ENCODE measurements at regions not wholly inside any gene's neighbourhood (a gene's known extent, or its start where the extent isn't known, plus 50 kb on each side); places are given as distances from the start of the nearest gene placed in this dataset.

- Histone ChIP-seq H3K4me3 (ENCODE audit: insufficient read depth, low read depth, low read length) (no peak overlapping the region), H3K4me1 (ENCODE audit: insufficient read depth, low read length) (no peaks in the 10 kb centered on the region), H4K20me1 (ENCODE audit: insufficient read depth, low read length) (no peaks in the 10 kb centered on the region), H3K36me3 (ENCODE audit: insufficient read depth, low read length) (no peaks in the 10 kb centered on the region), H3K9ac (ENCODE audit: low read length) (no peak overlapping the region), H3K9me3 (ENCODE audit: insufficient read depth, low read depth, low read length) (no peaks in the 10 kb centered on the region), H3K79me2 (ENCODE audit: insufficient read depth, low read length) (no peaks in the 10 kb centered on the region), H2AFZ (ENCODE audit: low read depth, low read length) (no peak overlapping the region), H3K4me2 (ENCODE audit: low read length) (no peak overlapping the region), H3K27me3 (ENCODE audit: insufficient read depth, low read length) (no peaks in the 10 kb centered on the region), H3K27ac (ENCODE audit: low read depth, low read length) (no peak overlapping the region)
- TF ChIP-seq CTCF (IDR thresholded peaks at IDR 0.05; ENCODE audit: insufficient read depth, low read depth, low read length) (no peak), EZH2 (IDR thresholded peaks at IDR 0.05; ENCODE audit: insufficient read depth, low read length) (no peak)
- no peak overlapping the region for H3K27ac Mint-ChIP-seq (ENCODE audit: unreplicated experiment)
- DNase-seq (ENCODE audit: low read depth) (no peak), FAIRE-seq (no peak)
- H3K27me3 Mint-ChIP-seq (ENCODE audit: low read depth, unreplicated experiment), result no peaks in the 10 kb centered on the region
- H3K9me3 Mint-ChIP-seq (ENCODE audit: unreplicated experiment), result no peaks in the 10 kb centered on the region
- no peaks in the 10 kb centered on the region for H3K36me3 Mint-ChIP-seq (ENCODE audit: low read depth, unreplicated experiment)
- peaks cover 3% of the 10 kb centered on the region for H3K4me1 Mint-ChIP-seq (ENCODE audit: low read depth, unreplicated experiment)
- H3K4me3 Mint-ChIP-seq (ENCODE audit: unreplicated experiment), result no peak overlapping the region
Measured at GRCh38 chr13:56670563-56670962, 470.2 kb upstream of the PRR20A start.

GRCh38 chr13:56681404-56681803, 459.3 kb upstream of the PRR20A start:
- no peaks in the 10 kb centered on the region for H3K27me3 Mint-ChIP-seq (ENCODE audit: low read depth, unreplicated experiment)
- TF ChIP-seq EZH2 (IDR thresholded peaks at IDR 0.05; ENCODE audit: insufficient read depth, low read length) (no peak), CTCF (IDR thresholded peaks at IDR 0.05; ENCODE audit: insufficient read depth, low read depth, low read length) (no peak)

GRCh38 chr13:56687131-56687530, 453.6 kb upstream of the PRR20A start:
- TF ChIP-seq CTCF (IDR thresholded peaks at IDR 0.05; ENCODE audit: insufficient read depth, low read depth, low read length), result no peak
- TF ChIP-seq EZH2 (IDR thresholded peaks at IDR 0.05; ENCODE audit: insufficient read depth, low read length), result no peak
- Histone ChIP-seq H3K9me3 (ENCODE audit: insufficient read depth, low read depth, low read length) (no peaks in the 10 kb centered on the region), H3K9ac (ENCODE audit: low read length) (no peak overlapping the region), H3K36me3 (ENCODE audit: insufficient read depth, low read length) (no peaks in the 10 kb centered on the region), H3K27me3 (ENCODE audit: insufficient read depth, low read length) (no peaks in the 10 kb centered on the region), H3K4me3 (ENCODE audit: insufficient read depth, low read depth, low read length) (no peak overlapping the region), H3K4me2 (ENCODE audit: low read length) (no peak overlapping the region), H3K4me1 (ENCODE audit: insufficient read depth, low read length) (no peaks in the 10 kb centered on the region), H4K20me1 (ENCODE audit: insufficient read depth, low read length) (no peaks in the 10 kb centered on the region), H2AFZ (ENCODE audit: low read depth, low read length) (no peak overlapping the region), H3K79me2 (ENCODE audit: insufficient read depth, low read length) (no peaks in the 10 kb centered on the region), H3K27ac (ENCODE audit: low read depth, low read length) (no peak overlapping the region)
- FAIRE-seq (no peak), DNase-seq (ENCODE audit: low read depth) (no peak)
- H3K36me3 Mint-ChIP-seq (ENCODE audit: low read depth, unreplicated experiment), result no peaks in the 10 kb centered on the region
- H3K27ac Mint-ChIP-seq (ENCODE audit: unreplicated experiment), result no peak overlapping the region
- H3K4me1 Mint-ChIP-seq (ENCODE audit: low read depth, unreplicated experiment), result peaks cover 6% of the 10 kb centered on the region
- H3K27me3 Mint-ChIP-seq (ENCODE audit: low read depth, unreplicated experiment), result no peaks in the 10 kb centered on the region
- no peaks in the 10 kb centered on the region for H3K9me3 Mint-ChIP-seq (ENCODE audit: unreplicated experiment)
- H3K4me3 Mint-ChIP-seq (ENCODE audit: unreplicated experiment), result no peak overlapping the region

More at GRCh38 chr13:56681404-56681803, 459.3 kb upstream of the PRR20A start:
- H3K27ac Mint-ChIP-seq (ENCODE audit: unreplicated experiment), result no peak overlapping the region
- Histone ChIP-seq H3K9me3 (ENCODE audit: insufficient read depth, low read depth, low read length) (peaks cover 2% of the 10 kb centered on the region), H3K4me3 (ENCODE audit: insufficient read depth, low read depth, low read length) (no peak overlapping the region), H3K36me3 (ENCODE audit: insufficient read depth, low read length) (no peaks in the 10 kb centered on the region), H2AFZ (ENCODE audit: low read depth, low read length) (no peak overlapping the region), H4K20me1 (ENCODE audit: insufficient read depth, low read length) (no peaks in the 10 kb centered on the region), H3K79me2 (ENCODE audit: insufficient read depth, low read length) (no peaks in the 10 kb centered on the region), H3K4me1 (ENCODE audit: insufficient read depth, low read length) (no peaks in the 10 kb centered on the region), H3K27ac (ENCODE audit: low read depth, low read length) (no peak overlapping the region), H3K9ac (ENCODE audit: low read length) (no peak overlapping the region), H3K4me2 (ENCODE audit: low read length) (no peak overlapping the region), H3K27me3 (ENCODE audit: insufficient read depth, low read length) (no peaks in the 10 kb centered on the region)
- FAIRE-seq, result no peak
- no peaks in the 10 kb centered on the region for H3K9me3 Mint-ChIP-seq (ENCODE audit: unreplicated experiment)
- DNase-seq (ENCODE audit: low read depth), result no peak
- peaks cover 6% of the 10 kb centered on the region for H3K4me1 Mint-ChIP-seq (ENCODE audit: low read depth, unreplicated experiment)
- no peak overlapping the region for H3K4me3 Mint-ChIP-seq (ENCODE audit: unreplicated experiment)
- peaks cover 2% of the 10 kb centered on the region for H3K36me3 Mint-ChIP-seq (ENCODE audit: low read depth, unreplicated experiment)

Measured in astrocyte (in vitro differentiated cells and primary cell).